ENCODE measurements at regions not wholly inside any gene's neighbourhood (a gene's known extent, or its start where the extent isn't known, plus 50 kb on each side); places are given as distances from the start of the nearest gene placed in this dataset.

DNA sequence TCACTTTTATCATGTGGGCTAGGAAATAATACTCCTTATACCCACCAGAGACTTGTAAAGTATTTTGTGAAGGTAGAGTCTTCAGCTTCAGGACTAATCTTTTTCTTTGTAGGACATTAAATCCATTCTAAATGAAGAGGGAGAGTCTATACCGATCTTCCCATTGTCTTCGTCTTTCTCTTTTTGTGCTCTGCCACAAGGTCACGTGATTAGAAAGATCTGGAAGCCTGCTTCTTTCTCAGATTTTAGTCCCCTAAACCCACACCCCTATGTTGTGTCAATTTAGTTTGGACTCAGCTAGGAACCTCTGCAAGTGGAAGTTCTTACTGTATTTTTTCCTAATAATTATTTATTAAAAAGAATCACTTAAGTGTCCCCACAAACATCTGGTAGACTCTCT is 507.3 kb downstream of the PYDC2 start:
- TF ChIP-seq CTCF (IDR thresholded peaks at IDR 0.05), result no peak
- H3K4me1 ChIP-seq, result no peaks in the 10 kb centered on the region
- H3K4me3 ChIP-seq, result no peak overlapping the region
- no peaks in the 10 kb centered on the region for H3K36me3 ChIP-seq
- ATAC-seq (no peak), DNase-seq (no peak)
- no peak overlapping the region for H3K27ac ChIP-seq
- H3K9me3 ChIP-seq, result no peaks in the 10 kb centered on the region
- H3K27me3 ChIP-seq, result no peaks in the 10 kb centered on the region
- intact Hi-C loops (cut with DNase I), result no loop called here

DNA sequence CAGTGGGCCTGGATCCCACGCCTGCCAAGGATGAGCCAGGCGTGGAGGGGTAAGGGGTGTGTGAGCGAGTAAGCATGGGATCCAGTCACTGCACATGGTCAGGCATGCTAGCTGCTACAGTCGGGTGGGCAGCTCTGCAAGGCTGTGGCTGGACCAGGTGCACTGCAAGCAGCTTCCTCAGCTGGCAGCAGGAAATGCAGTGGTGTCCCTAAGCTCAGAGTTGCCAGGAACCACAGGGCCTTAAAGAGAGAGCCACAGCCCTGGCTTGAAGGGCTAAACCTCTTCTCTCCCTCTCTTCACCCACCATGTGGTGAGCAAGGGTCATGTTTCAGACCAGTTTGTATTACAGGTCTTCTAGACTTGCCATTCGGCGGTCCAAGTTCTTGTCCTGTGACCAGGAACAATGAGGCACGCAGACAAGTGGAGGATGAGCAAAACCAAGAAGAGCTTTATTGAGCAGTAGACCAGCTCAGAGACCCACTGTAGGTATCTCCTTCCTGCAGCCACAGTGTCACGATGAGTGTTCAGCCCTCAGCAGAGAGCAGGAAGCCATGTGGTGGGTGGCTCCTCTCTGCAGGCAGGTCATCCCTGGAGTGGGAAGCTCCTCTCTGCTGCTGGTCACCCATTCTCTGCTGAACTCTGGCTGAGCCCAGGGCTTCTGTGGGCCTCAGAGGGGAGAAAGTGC is 511.9 kb downstream of the PYDC2 start:
- Histone ChIP-seq H3K9me3 (no peaks in the 10 kb centered on the region), H3K27ac (no peak overlapping the region), H3K4me3 (no peak overlapping the region), H3K36me3 (no peaks in the 10 kb centered on the region), H3K27me3 (no peaks in the 10 kb centered on the region), H3K4me1 (no peaks in the 10 kb centered on the region)
- DNase-seq, result no peak
- no peak for ATAC-seq
- TF ChIP-seq CTCF (IDR thresholded peaks at IDR 0.05), result no peak
- intact Hi-C loops (cut with DNase I), result no loop called here

GRCh38 chr3:191973820-191974219 is 512.9 kb downstream of the PYDC2 start:
- intact Hi-C loops (cut with DNase I), result no loop called here
- TF ChIP-seq CTCF (IDR thresholded peaks at IDR 0.05), result no peak

DNA sequence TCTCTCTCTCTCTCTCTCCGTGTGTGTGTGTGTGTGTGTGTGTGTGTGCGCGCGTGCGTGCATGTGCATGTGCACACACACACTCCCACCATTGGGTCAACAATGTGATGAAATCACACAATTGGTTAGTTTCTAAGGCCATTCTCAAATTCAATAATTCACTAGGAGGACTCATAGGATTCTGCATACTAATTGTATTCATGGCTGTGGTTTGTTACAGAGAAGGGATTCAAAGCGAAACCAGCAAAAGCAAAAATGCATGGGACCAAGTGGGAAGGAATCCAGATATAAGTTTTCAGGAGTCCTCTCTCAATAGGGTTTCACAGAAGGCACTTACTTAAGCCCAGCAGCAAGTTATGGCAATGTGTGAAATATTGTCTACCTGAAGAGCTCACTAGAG is 515.0 kb downstream of the PYDC2 start:
- H3K4me1 ChIP-seq, result no peaks in the 10 kb centered on the region
- H3K36me3 ChIP-seq, result no peaks in the 10 kb centered on the region
- intact Hi-C loops (cut with DNase I), result no loop called here
- no peaks in the 10 kb centered on the region for H3K27me3 ChIP-seq
- no peak overlapping the region for H3K4me3 ChIP-seq
- no peak for DNase-seq
- peaks cover 0 to 8% of the 10 kb centered on the region in 2 donors for H3K9me3 ChIP-seq
- H3K27ac ChIP-seq, result no peak overlapping the region
- TF ChIP-seq CTCF (IDR thresholded peaks at IDR 0.05), result no peak
- no peak for ATAC-seq

More at GRCh38 chr3:191973820-191974219, 512.9 kb downstream of the PYDC2 start:
- no peak overlapping the region for H3K4me3 ChIP-seq
- no peaks in the 10 kb centered on the region for H3K27me3 ChIP-seq
- H3K4me1 ChIP-seq, result no peaks in the 10 kb centered on the region
- DNase-seq, result no peak
- no peaks in the 10 kb centered on the region for H3K36me3 ChIP-seq
- peaks cover 0 to 2% of the 10 kb centered on the region in 2 donors for H3K9me3 ChIP-seq
- no peak overlapping the region for H3K27ac ChIP-seq
- ATAC-seq, result no peak

GRCh38 chr3:191980443-191980842 is 519.5 kb downstream of the PYDC2 start:
- H3K27ac ChIP-seq, result no peak overlapping the region
- DNase-seq (no peak), ATAC-seq (no peak)
- intact Hi-C loops (cut with DNase I), result no loop called here
- H3K4me1 ChIP-seq, result no peaks in the 10 kb centered on the region
- TF ChIP-seq CTCF (IDR thresholded peaks at IDR 0.05), result no peak
- H3K36me3 ChIP-seq, result no peaks in the 10 kb centered on the region
- H3K9me3 ChIP-seq, result peaks cover 0 to 8% of the 10 kb centered on the region in 2 donors
- no peaks in the 10 kb centered on the region for H3K27me3 ChIP-seq
- no peak overlapping the region for H3K4me3 ChIP-seq

All from left lung (tissue), 4 donors.